Right atrium auricular region (tissue), 2 donors: ENCODE measurements at regions not wholly inside any gene's neighbourhood (a gene's known extent, or its start where the extent isn't known, plus 50 kb on each side); places are given as distances from the start of the nearest gene placed in this dataset.

Experiments
- DNase-seq: peaks from one replicate; pipeline ENCODE4 v3.0.0-alpha.2; 2019; ENCODE audit warnings: low spot score
- H3K27ac ChIP-seq, 2 donors: fragments of 200-600 bp; sonication (generic); 1 replicate in 1 of 2; 2 replicates in 1 of 2; pipeline ENCODE4 v1.5.1; 2016 to 2019
- H3K27me3 ChIP-seq, 2 donors: fragments of 200-600 bp; sonication (generic); one replicate each; pipeline versions ENCODE4 v1.5.1 to v1.6.0; 2017 to 2019
- H3K36me3 ChIP-seq: fragments of 200-600 bp; sonication (generic); one replicate; pipeline ENCODE4 v1.5.1; 2016
- H3K4me1 ChIP-seq, 2 donors: fragments of 200-600 bp; sonication (generic); one replicate each; pipeline versions ENCODE4 v1.5.1 to v1.6.0; 2017 to 2019
- H3K4me3 ChIP-seq, 2 donors: fragments of 200-600 bp; sonication (generic); 1 replicate in 1 of 2; 2 replicates in 1 of 2; pipeline ENCODE4 v1.5.1; 2017 to 2019; ENCODE audit warnings: mild to moderate bottlenecking in 1 of 2, moderate library complexity in 1 of 2
- H3K9me3 ChIP-seq, 2 donors: fragments of 200-600 bp; sonication (generic); one replicate each; pipeline ENCODE4 v1.5.1; 2019
- TF ChIP-seq, protein P1 (sequence below), 2 donors: fragments of 200-600 bp; sonication (generic); IDR thresholded peaks; one replicate each; pipeline ENCODE4 v1.5.1; 2019; ENCODE audit warnings: antibody characterized with exemption in 2 of 2

DNA sequence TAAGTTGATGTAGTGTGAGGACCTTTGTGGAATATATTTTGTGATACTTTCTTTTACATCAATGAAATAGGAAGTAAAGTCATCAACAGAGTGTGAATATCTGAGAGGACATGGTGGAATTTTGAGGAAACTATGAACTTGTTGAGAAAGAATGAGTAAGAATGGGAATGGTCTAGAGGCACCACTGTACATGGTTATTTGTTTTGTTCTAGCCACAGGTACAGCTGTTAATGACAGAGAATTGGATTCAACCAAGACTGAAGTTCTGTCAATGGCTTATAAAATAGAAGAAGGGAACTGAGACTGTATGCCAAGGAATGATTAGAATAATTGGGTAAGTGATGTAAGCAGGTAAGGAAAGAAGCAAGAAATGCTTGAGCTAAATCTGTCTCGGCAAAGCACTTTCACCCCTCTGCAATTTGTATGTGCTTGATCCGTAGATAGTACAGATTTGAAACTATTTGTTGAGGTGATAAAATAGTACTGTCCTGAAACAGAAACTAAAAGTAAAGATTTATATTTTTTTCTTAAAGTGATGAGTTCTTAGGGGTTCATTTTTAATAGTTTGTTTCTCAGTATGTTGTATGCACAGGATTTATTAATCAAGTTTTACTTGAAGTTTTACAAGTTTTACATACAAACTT is 468.8 kb upstream of the SMC2 start:
- Histone ChIP-seq H3K27me3 (no peaks in the 10 kb centered on the region), H3K9me3 (no peaks in the 10 kb centered on the region), H3K36me3 (no peaks in the 10 kb centered on the region), H3K27ac (no peak overlapping the region), H3K4me1 (no peaks in the 10 kb centered on the region), H3K4me3 (no peak overlapping the region)
- TF ChIP-seq, protein P1, sequence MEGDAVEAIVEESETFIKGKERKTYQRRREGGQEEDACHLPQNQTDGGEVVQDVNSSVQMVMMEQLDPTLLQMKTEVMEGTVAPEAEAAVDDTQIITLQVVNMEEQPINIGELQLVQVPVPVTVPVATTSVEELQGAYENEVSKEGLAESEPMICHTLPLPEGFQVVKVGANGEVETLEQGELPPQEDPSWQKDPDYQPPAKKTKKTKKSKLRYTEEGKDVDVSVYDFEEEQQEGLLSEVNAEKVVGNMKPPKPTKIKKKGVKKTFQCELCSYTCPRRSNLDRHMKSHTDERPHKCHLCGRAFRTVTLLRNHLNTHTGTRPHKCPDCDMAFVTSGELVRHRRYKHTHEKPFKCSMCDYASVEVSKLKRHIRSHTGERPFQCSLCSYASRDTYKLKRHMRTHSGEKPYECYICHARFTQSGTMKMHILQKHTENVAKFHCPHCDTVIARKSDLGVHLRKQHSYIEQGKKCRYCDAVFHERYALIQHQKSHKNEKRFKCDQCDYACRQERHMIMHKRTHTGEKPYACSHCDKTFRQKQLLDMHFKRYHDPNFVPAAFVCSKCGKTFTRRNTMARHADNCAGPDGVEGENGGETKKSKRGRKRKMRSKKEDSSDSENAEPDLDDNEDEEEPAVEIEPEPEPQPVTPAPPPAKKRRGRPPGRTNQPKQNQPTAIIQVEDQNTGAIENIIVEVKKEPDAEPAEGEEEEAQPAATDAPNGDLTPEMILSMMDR (IDR thresholded peaks at IDR 0.05) = no peak
- no peak for DNase-seq

DNA sequence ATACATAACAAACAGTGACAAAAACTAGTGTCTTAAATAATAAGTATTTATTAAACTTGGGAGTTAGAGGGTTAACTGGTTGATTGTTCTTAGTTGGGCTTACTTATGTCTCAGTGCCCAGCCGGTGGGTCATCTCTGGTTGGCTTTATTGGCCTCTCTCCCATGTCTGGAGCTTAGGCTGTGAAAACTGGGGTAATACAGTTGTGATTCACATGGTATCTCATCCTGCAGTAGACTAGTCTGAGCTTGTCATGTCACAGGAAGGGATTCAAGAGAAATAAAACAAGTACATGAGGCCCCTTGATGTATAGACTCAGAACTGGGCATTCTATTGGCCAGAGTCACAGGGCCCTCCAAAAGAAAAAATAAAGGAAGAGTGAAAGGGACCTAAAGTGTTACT is 466.4 kb upstream of the SMC2 start:
- TF ChIP-seq, protein P1 (IDR thresholded peaks at IDR 0.05) = no peak
- Histone ChIP-seq H3K4me1 (no peaks in the 10 kb centered on the region), H3K9me3 (no peaks in the 10 kb centered on the region), H3K4me3 (no peak overlapping the region), H3K27me3 (no peaks in the 10 kb centered on the region), H3K36me3 (no peaks in the 10 kb centered on the region), H3K27ac (no peak overlapping the region)
- no peak for DNase-seq

DNA sequence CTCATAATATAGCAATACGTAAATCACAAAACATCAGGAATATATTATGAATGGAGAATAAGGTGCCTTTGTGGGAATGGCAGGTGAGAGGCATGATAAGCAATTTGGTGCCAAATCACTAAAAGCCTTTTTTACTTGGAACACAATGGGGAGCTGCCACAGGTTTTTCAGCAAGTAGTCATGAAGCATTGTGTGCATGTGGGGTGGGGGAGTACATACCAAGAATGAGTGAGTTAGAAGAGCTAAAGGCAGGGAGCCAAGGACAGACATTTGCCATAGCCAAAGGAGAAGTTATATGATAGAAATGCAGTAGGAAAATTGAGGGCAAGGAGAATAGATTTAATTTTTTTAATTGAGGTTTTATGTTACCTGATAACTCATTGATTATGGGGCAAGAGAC is 445.0 kb upstream of the SMC2 start:
- Histone ChIP-seq H3K9me3 (no peaks in the 10 kb centered on the region), H3K4me1 (no peaks in the 10 kb centered on the region), H3K36me3 (no peaks in the 10 kb centered on the region), H3K4me3 (no peak overlapping the region), H3K27me3 (no peaks in the 10 kb centered on the region), H3K27ac (no peak overlapping the region)
- DNase-seq = no peak
- TF ChIP-seq, protein P1 (IDR thresholded peaks at IDR 0.05) = no peak

DNA sequence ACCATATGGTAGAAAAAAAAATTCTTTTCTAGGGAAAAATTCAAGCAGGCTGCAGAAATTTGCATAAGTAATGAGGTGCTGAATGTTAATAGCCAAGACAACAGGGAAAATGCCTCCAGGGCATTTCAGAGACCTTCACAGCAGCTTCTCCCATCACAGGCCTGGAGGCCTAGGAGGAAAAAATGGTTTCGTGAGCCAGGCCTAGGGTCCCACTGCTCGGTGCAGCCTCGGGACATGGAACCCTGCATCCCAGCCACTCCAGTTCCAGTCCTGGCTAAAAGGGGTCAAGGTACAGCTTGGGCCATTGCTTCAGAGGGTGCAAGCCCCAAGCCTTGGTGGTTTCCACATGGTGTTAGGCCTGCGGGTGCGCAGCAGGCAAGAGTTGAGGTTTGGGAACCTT is 436.0 kb upstream of the SMC2 start:
- H3K27me3 ChIP-seq = no peaks in the 10 kb centered on the region
- TF ChIP-seq, protein P1 (IDR thresholded peaks at IDR 0.05) = no peak
- H3K4me3 ChIP-seq = no peak overlapping the region
- no peak overlapping the region for H3K27ac ChIP-seq
- H3K9me3 ChIP-seq = peaks cover 5 to 15% of the 10 kb centered on the region in 2 donors
- no peaks in the 10 kb centered on the region for H3K36me3 ChIP-seq
- DNase-seq = no peak
- H3K4me1 ChIP-seq = no peaks in the 10 kb centered on the region

DNA sequence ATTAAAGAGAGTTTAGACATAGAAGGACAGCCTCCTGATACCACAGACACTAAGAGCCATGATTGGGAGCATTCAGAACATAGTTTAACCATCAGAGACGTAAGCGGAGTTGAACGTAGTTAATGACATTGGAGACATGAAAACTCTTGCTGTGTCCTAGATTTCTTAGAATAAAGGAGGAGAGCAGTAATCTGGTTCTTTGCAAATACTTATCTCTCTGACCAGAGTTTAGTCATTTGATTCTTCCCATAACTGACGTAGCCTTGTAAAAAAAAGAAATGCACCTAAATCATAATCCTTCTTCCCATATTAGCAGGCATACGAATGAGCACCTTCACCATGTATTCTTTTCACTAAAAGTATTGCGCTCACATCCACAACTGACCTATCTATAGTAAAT is 433.3 kb upstream of the SMC2 start:
- DNase-seq = no peak
- no peaks in the 10 kb centered on the region for H3K36me3 ChIP-seq
- H3K4me1 ChIP-seq = no peaks in the 10 kb centered on the region
- peaks cover 5 to 15% of the 10 kb centered on the region in 2 donors for H3K9me3 ChIP-seq
- TF ChIP-seq, protein P1 (IDR thresholded peaks at IDR 0.05) = no peak
- no peaks in the 10 kb centered on the region for H3K27me3 ChIP-seq
- no peak overlapping the region for H3K4me3 ChIP-seq
- H3K27ac ChIP-seq = no peak overlapping the region

DNA sequence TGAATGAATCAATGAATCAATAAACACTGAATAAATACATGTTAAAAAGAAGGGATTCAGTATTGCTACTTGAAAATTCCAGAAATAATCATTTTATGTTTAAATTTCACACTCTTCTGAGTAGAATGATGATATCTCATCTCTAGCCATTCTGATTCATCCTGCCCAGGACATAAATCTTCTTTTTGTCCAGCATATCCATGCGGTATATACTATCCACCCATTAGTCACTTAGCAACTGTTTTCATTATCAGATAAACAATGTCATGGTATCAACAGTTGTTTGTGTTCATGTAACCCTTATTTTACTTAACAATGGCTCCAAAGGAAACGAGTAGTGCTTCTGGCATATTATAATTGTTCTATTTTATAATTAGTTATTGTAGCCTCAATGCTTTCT is 432.4 kb upstream of the SMC2 start:
- TF ChIP-seq, protein P1 (IDR thresholded peaks at IDR 0.05) = no peak
- H3K27ac ChIP-seq = no peak overlapping the region
- H3K4me3 ChIP-seq = no peak overlapping the region
- no peaks in the 10 kb centered on the region for H3K36me3 ChIP-seq
- no peaks in the 10 kb centered on the region for H3K27me3 ChIP-seq
- H3K4me1 ChIP-seq = no peaks in the 10 kb centered on the region
- no peak for DNase-seq
- H3K9me3 ChIP-seq = peaks cover 5 to 15% of the 10 kb centered on the region in 2 donors
